HEK293 (cell line): ENCODE measurements at regions not wholly inside any gene's neighbourhood (a gene's known extent, or its start where the extent isn't known, plus 50 kb on each side); places are given as distances from the start of the nearest gene placed in this dataset.

Source experiments
- CTCF ChIA-PET: fragments of 350-600 bp; formaldehyde crosslinking; extraction: SDS; loops from one replicate; lab custom pipeline; 2021; ENCODE audit warnings: antibody characterized with exemption; lab: Yijun Ruan, JAX
- POLR2A ChIA-PET: fragments of 300-600 bp; formaldehyde crosslinking; extraction: SDS; loops from one replicate; lab custom pipeline; 2020; ENCODE audit warnings: antibody characterized with exemption, inconsistent platforms; lab: Yijun Ruan, JAX
- H3K27ac ChIP-seq: fragments of 200-500 bp; sonication (Bioruptor generic); 2 replicates; pipeline ENCODE4 v1.5.1; 2014; ENCODE audit warnings: low read depth, low read length, control low read depth, inconsistent platforms; ENCODE audit errors: extremely low read depth
- H3K36me3 ChIP-seq, 2 experiments: fragments of 200-500 bp in 1 of 2; sonication (Bioruptor generic) in 1 of 2; 1 replicate in 1 of 2; 2 replicates in 1 of 2; pipeline ENCODE4 v1.5.1; 2014 to 2017; ENCODE audit warnings: inconsistent platforms in 2 of 2, low read length in 2 of 2; ENCODE audit not compliant: control insufficient read depth in 2 of 2, insufficient read depth in 1 of 2
- H3K4me1 ChIP-seq: fragments of 200-500 bp; sonication (Bioruptor generic); 2 replicates; pipeline ENCODE4 v1.5.1; 2014; ENCODE audit warnings: mild to moderate bottlenecking, low read length, inconsistent platforms; ENCODE audit not compliant: control insufficient read depth, insufficient read depth
- H3K4me3 ChIP-seq: 2 replicates; pipeline ENCODE4 v1.5.1; 2011; ENCODE audit warnings: low read depth, mild to moderate bottlenecking, control low read depth, low read length, moderate library complexity
- H3K9me3 ChIP-seq: fragments of 200-500 bp; sonication (Bioruptor generic); 2 replicates; pipeline ENCODE4 v1.5.1; 2014; ENCODE audit warnings: low read depth, low read length, inconsistent platforms; ENCODE audit not compliant: control insufficient read depth, insufficient read depth
- KLF7 ChIP-seq: fragments of 450-650 bp; formaldehyde crosslinking; IDR thresholded peaks from 2 replicates; pipeline ENCODE4 v1.5.1; 2016; ENCODE audit warnings: missing biosample characterization, missing genetic modification characterization, borderline replicate concordance
- KLF8 ChIP-seq: fragments of 450-650 bp; formaldehyde crosslinking; IDR thresholded peaks from 2 replicates; pipeline ENCODE4 v1.5.1; 2016; ENCODE audit warnings: missing biosample characterization, missing genetic modification characterization
- SETDB1 ChIP-seq: IDR thresholded peaks from one replicate; pipeline ENCODE4 v1.6.1; 2017; ENCODE audit warnings: mild to moderate bottlenecking, low read length, moderate library complexity, mixed read lengths; ENCODE audit not compliant: insufficient read length
- ZBTB1 ChIP-seq: fragments of 450-650 bp; formaldehyde crosslinking; IDR thresholded peaks from 2 replicates; pipeline ENCODE4 v1.5.1; 2016; ENCODE audit warnings: missing biosample characterization, missing genetic modification characterization
- ZNF132 ChIP-seq: fragments of 450-650 bp; formaldehyde crosslinking; IDR thresholded peaks from 2 replicates; pipeline ENCODE4 v1.5.1; 2017; ENCODE audit warnings: missing biosample characterization, missing genetic modification characterization, borderline replicate concordance
- ZNF174 ChIP-seq: fragments of 450-650 bp; formaldehyde crosslinking; IDR thresholded peaks from 2 replicates; pipeline ENCODE4 v1.5.0; 2017; ENCODE audit warnings: missing biosample characterization, mild to moderate bottlenecking, missing genetic modification characterization
- ZNF19 ChIP-seq: fragments of 450-650 bp; formaldehyde crosslinking; IDR thresholded peaks from 2 replicates; pipeline ENCODE4; 2016; ENCODE audit warnings: missing biosample characterization, missing genetic modification characterization, low read depth
- ZNF266 ChIP-seq: fragments of 450-650 bp; formaldehyde crosslinking; IDR thresholded peaks from 2 replicates; pipeline ENCODE4 v1.5.1; 2016; ENCODE audit warnings: missing biosample characterization, missing genetic modification characterization, low read depth
- ZNF274 ChIP-seq, 2 experiments: fragments of 200-500 bp in 1 of 2; fragments of 450-650 bp in 1 of 2; sonication (Bioruptor generic) in 1 of 2; formaldehyde crosslinking in 1 of 2; IDR thresholded peaks; 2 replicates each; pipeline versions ENCODE4 v1.5.1 to v1.6.1; 2014 to 2016; ENCODE audit warnings: borderline replicate concordance in 1 of 2, inconsistent platforms in 1 of 2, low read length in 1 of 2, missing biosample characterization in 1 of 2, missing genetic modification characterization in 1 of 2
- ZNF354C ChIP-seq: fragments of 450-650 bp; formaldehyde crosslinking; IDR thresholded peaks from 2 replicates; pipeline ENCODE4 v1.5.1; 2016; ENCODE audit warnings: missing biosample characterization, missing genetic modification characterization, low read depth, borderline replicate concordance
- ZNF433 ChIP-seq: fragments of 450-650 bp; formaldehyde crosslinking; IDR thresholded peaks from 2 replicates; pipeline ENCODE4 v1.5.1; 2016; ENCODE audit warnings: missing biosample characterization, missing genetic modification characterization, low read depth
- ZNF514 ChIP-seq: fragments of 450-650 bp; formaldehyde crosslinking; IDR thresholded peaks from 2 replicates; pipeline ENCODE4 v1.5.1; 2016; ENCODE audit warnings: missing biosample characterization, missing genetic modification characterization
- ZNF521 ChIP-seq: fragments of 450-650 bp; formaldehyde crosslinking; IDR thresholded peaks from 2 replicates; pipeline ENCODE4 v1.5.1; 2017; ENCODE audit warnings: missing biosample characterization, mild to moderate bottlenecking, missing genetic modification characterization
- ZNF621 ChIP-seq: fragments of 450-650 bp; formaldehyde crosslinking; IDR thresholded peaks from 2 replicates; pipeline ENCODE4 v1.5.1; 2017; ENCODE audit warnings: missing biosample characterization, missing genetic modification characterization
- ZNF792 ChIP-seq: fragments of 450-650 bp; formaldehyde crosslinking; IDR thresholded peaks from 2 replicates; pipeline ENCODE4 v1.5.1; 2016; ENCODE audit warnings: missing biosample characterization, missing genetic modification characterization
- ZSCAN23 ChIP-seq: fragments of 450-650 bp; formaldehyde crosslinking; IDR thresholded peaks from 2 replicates; pipeline ENCODE4 v1.5.1; 2016; ENCODE audit warnings: missing biosample characterization, missing genetic modification characterization
- TF ChIP-seq, protein P1 (sequence below): fragments of 450-650 bp; formaldehyde crosslinking; IDR thresholded peaks from 2 replicates; pipeline ENCODE4 v1.5.1; 2016; ENCODE audit warnings: missing biosample characterization, missing genetic modification characterization, borderline replicate concordance
- TF ChIP-seq, protein P2 (sequence below): fragments of 450-650 bp; formaldehyde crosslinking; IDR thresholded peaks from 2 replicates; pipeline ENCODE4 v1.5.1; 2016; ENCODE audit warnings: missing biosample characterization, missing genetic modification characterization

DNA sequence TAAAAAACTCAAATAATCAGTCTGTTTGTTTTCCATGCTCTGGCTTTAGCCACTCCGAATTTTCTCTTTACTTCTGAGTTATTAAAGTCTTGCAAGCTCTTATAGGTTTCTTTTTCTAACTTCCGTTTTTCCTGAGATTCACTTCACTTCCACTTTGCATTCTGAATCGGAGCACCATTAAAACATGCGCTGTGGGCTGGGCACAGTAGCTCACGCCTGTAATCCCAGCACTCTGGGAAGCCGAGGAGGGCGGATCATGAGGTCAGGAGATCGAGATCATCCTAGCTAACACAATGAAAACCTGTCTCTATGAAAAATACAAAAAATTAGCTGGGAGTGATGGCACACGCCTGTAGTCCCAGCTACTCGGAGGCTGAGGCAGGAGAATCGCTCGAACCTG lies 357.9 kb downstream of the SLITRK6 start:
- ChIA-PET CTCF (no interaction called here), POLR2A (no interaction called here)
- H3K27ac ChIP-seq, result no peak overlapping the region
- no peak for TF ChIP-seq ZBTB1 (tag by site-specific recombination)
- TF ChIP-seq, protein P1, sequence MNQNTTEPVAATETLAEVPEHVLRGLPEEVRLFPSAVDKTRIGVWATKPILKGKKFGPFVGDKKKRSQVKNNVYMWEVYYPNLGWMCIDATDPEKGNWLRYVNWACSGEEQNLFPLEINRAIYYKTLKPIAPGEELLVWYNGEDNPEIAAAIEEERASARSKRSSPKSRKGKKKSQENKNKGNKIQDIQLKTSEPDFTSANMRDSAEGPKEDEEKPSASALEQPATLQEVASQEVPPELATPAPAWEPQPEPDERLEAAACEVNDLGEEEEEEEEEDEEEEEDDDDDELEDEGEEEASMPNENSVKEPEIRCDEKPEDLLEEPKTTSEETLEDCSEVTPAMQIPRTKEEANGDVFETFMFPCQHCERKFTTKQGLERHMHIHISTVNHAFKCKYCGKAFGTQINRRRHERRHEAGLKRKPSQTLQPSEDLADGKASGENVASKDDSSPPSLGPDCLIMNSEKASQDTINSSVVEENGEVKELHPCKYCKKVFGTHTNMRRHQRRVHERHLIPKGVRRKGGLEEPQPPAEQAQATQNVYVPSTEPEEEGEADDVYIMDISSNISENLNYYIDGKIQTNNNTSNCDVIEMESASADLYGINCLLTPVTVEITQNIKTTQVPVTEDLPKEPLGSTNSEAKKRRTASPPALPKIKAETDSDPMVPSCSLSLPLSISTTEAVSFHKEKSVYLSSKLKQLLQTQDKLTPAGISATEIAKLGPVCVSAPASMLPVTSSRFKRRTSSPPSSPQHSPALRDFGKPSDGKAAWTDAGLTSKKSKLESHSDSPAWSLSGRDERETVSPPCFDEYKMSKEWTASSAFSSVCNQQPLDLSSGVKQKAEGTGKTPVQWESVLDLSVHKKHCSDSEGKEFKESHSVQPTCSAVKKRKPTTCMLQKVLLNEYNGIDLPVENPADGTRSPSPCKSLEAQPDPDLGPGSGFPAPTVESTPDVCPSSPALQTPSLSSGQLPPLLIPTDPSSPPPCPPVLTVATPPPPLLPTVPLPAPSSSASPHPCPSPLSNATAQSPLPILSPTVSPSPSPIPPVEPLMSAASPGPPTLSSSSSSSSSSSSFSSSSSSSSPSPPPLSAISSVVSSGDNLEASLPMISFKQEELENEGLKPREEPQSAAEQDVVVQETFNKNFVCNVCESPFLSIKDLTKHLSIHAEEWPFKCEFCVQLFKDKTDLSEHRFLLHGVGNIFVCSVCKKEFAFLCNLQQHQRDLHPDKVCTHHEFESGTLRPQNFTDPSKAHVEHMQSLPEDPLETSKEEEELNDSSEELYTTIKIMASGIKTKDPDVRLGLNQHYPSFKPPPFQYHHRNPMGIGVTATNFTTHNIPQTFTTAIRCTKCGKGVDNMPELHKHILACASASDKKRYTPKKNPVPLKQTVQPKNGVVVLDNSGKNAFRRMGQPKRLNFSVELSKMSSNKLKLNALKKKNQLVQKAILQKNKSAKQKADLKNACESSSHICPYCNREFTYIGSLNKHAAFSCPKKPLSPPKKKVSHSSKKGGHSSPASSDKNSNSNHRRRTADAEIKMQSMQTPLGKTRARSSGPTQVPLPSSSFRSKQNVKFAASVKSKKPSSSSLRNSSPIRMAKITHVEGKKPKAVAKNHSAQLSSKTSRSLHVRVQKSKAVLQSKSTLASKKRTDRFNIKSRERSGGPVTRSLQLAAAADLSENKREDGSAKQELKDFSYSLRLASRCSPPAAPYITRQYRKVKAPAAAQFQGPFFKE (tag by site-specific recombination), result no peak
- TF ChIP-seq ZNF274 (IDR thresholded peaks at IDR 0.05; ENCODE audit: low read length), result no peak
- TF ChIP-seq ZNF274 (tag by site-specific recombination; IDR thresholded peaks at IDR 0.05; ENCODE audit: borderline replicate concordance), result no peak
- no peak for TF ChIP-seq ZSCAN23 (tag by site-specific recombination)
- no peak for TF ChIP-seq ZNF433
- TF ChIP-seq ZNF621 (tag by site-specific recombination), result no peak
- no peak for TF ChIP-seq ZNF266 (tag by site-specific recombination)
- no peak overlapping the region for H3K4me3 ChIP-seq
- H3K36me3 ChIP-seq, result no peaks in the 10 kb centered on the region
- H3K4me1 ChIP-seq, result no peaks in the 10 kb centered on the region
- no peaks in the 10 kb centered on the region for H3K9me3 ChIP-seq

DNA sequence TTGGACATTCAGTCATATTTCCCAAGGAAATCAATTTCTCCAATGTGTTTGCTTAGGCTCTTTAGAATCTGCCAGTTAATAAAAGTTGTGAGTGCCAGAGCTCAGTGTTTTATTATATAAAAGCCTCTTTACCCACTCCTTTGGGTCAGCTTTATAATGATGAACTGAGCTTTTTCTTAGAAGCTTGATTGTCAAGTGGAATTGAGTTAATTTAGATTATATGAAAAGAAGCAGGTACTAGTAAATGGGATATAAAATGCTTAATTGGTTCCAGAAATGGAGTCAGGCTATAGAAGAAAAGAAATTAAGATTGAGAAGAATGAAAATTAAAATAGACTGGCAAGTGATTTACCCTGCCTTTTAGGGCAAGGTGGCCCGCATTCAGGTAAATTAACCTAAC lies 363.2 kb downstream of the SLITRK6 start:
- no peaks in the 10 kb centered on the region for H3K36me3 ChIP-seq
- CTCF ChIA-PET, result no interaction called here
- H3K4me1 ChIP-seq, result no peaks in the 10 kb centered on the region
- TF ChIP-seq ZNF132 (tag by site-specific recombination) (no peak), ZNF174 (no peak)
- TF ChIP-seq, all 188 proteins: peak for 0
- Histone ChIP-seq H3K4me3 (no peak overlapping the region), H3K27ac (no peak overlapping the region), H3K9me3 (no peaks in the 10 kb centered on the region)
- POLR2A ChIA-PET, result no interaction called here

DNA sequence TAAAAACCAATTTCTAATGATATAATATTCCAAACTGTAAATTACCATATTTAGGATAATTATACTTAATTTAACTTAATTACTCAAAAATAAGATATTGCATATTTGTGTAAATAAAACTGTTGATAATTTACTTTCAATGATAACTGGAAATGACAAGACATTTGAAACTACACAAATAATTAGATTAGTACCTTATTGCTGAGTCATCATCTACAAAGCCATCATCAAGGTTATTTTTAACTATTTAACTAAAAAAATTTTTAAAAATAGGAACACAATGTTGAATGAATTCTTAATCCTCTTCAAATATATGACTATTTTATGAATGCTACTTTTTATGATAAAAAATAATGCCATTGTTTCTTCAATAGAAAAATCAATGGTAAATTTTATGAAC lies 364.3 kb downstream of the SLITRK6 start:
- Histone ChIP-seq H3K36me3 (no peaks in the 10 kb centered on the region), H3K4me1 (no peaks in the 10 kb centered on the region), H3K9me3 (no peaks in the 10 kb centered on the region), H3K4me3 (no peak overlapping the region), H3K27ac (no peak overlapping the region)
- ChIA-PET POLR2A (no interaction called here), CTCF (no interaction called here)
- no peak for TF ChIP-seq ZNF19 (tag by site-specific recombination)
- TF ChIP-seq SETDB1, result no peak
- TF ChIP-seq ZNF792 (tag by site-specific recombination), result no peak
- no peak for TF ChIP-seq ZNF521
- TF ChIP-seq, protein P2, sequence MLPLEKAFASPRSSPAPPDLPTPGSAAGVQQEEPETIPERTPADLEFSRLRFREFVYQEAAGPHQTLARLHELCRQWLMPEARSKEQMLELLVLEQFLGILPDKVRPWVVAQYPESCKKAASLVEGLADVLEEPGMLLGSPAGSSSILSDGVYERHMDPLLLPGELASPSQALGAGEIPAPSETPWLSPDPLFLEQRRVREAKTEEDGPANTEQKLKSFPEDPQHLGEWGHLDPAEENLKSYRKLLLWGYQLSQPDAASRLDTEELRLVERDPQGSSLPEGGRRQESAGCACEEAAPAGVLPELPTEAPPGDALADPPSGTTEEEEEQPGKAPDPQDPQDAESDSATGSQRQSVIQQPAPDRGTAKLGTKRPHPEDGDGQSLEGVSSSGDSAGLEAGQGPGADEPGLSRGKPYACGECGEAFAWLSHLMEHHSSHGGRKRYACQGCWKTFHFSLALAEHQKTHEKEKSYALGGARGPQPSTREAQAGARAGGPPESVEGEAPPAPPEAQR (tag by site-specific recombination), result no peak
- no peak for TF ChIP-seq KLF8 (tag by site-specific recombination)
- TF ChIP-seq, protein P1 (tag by site-specific recombination), result no peak
- TF ChIP-seq ZNF514 (tag by site-specific recombination), result no peak
- no peak for TF ChIP-seq KLF7
- no peak for TF ChIP-seq ZNF354C (tag by site-specific recombination)
